SIG-M5 treated with dmso at 0.1 percent for 504 hours (cell line): ENCODE measurements at regions not wholly inside any gene's neighbourhood (a gene's known extent, or its start where the extent isn't known, plus 50 kb on each side); places are given as distances from the start of the nearest gene placed in this dataset.

Experiments
- DNase-seq: peaks from one replicate; lab custom pipeline; 2025; ENCODE audit not compliant: unreplicated experiment; lab: John Stamatoyannopoulos, UW

GRCh38 chr4:163621821-163622220 lies 127.3 kb downstream of the TMA16 start:
- no peak for DNase-seq

GRCh38 chr4:163622379-163623035 lies 128.0 kb downstream of the TMA16 start:
- DNase-seq = no peak

DNA sequence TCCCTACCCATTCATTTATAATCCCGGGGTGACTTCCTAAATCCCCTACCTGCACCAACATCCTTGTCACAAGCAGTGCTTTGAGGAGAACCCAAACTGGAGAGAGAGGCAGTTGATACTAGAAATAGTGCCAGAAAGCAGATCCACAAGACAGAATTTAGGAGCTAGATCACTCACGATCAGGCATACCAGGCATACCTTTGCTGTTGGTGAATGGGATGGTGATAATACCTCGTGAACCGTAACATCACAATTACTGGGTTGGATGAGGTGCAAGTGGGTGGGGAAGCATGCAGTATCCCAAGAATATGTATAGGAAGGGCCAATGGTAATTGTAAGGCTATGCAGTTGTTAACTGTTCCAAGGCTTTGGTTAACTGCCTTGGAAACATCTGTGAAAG lies 129.3 kb downstream of the TMA16 start:
- no peak for DNase-seq

GRCh38 chr4:163624727-163625126 lies 130.2 kb downstream of the TMA16 start:
- no peak for DNase-seq

GRCh38 chr4:163631288-163631687 lies 136.8 kb downstream of the TMA16 start:
- no peak for DNase-seq

DNA sequence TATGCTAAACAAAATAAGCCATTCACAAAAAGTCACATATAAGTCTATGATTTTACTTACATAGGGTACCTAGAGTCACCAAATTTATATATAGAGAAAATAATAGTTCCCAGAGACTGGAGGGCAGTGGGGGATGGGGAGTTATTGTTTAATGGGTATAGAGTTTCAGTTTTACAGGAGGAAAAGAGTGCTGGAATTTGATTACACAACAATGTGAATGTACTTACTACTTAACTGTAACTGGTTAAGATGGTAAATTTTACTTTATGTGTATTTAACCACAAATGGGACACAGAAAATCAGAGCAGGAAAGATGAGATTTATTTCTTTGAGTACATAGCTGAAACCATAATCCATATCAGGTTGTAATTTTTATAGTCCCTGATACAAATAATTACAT lies 144.4 kb downstream of the TMA16 start:
- no peak for DNase-seq

DNA sequence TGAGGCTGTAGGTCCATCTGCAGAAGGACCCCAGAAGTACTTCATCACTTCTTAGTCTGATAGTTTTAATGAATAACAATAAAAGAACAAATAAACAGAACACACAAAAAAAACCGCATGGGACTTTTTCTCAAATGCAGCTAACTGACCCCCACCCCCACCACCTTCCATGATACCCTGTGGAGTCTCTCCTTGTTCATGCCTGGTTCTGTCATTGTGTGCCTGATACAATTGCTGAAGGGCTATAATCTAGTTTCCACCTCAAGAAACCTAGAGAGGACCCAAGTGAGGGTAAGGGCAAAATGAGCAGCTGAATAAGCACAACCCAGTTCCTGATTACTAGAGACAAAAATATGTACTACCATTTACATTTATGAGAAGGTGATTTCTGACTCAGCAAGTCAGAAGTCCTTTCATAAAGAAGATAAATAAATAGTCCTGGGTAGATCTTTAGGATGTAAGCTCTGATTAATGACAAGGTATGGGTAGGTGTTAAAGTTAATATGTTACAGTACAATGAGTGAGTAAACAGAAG lies 155.1 kb downstream of the TMA16 start:
- DNase-seq = no peak

DNA sequence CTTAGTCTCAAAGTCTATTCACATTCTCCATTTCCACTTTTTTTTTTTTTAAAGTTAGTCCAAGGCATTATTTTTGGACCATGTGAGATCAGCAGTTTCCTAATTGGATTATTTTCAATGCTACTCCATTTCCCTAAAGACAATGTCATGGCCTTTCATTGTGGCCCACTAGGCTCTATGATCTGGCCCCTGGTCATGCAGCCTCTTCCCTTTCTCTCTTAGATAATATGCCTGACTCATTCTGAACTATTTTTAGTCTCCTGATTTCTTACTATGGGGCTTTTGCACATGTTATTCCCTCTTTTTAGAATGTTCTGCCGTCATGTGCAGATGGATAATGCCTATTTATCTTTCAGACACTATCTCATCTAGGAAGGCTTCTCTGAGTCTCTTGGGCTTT lies 157.3 kb downstream of the TMA16 start:
- no peak for DNase-seq

GRCh38 chr4:163654621-163655020 lies 160.1 kb downstream of the TMA16 start:
- no peak for DNase-seq

GRCh38 chr4:163660636-163661035 lies 166.1 kb downstream of the TMA16 start:
- no peak for DNase-seq

GRCh38 chr4:163662768-163663167 lies 168.3 kb downstream of the TMA16 start:
- no peak for DNase-seq

- DNase-seq = no peak
Measured at GRCh38 chr4:163663454-163664225, 169.2 kb downstream of the TMA16 start.

- DNase-seq = no peak
Measured at GRCh38 chr4:163665101-163665500, 170.6 kb downstream of the TMA16 start.

DNA sequence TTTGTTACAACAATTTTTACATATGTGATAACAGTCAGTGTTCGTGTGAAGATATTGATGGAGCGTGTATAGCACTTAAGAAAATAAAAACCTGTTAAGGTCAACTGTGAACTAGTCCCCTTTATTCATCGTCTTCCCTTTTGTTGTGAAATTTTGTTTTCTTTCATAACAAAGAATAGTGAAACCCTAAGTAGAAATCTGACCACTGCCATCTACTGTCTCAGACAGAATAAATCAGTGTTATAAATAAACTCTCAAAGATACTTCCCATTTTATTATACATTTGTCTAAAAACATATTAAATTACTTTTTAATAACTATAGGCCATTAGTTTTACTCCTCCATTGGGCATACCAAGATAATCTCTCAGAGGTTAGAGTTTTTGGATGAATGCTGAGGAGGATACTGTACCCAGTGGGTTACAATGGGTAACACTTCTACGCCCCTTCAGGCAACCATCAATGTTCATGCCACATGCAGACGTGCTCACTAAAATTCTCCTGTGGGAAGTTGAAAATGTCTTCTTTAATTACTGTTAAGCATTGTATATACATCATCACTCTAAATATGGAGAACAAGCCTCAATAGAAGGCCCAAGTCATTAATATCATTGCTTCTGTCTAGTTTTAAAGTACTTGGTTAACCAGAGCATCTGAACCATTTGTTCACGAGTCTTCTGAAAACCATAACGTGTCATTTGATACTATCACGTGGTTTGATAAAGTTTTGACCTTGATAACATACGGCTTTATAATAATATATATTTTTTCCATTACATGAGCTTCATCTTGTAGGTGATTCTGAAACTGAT lies 171.2 kb downstream of the TMA16 start:
- DNase-seq = no peak

DNA sequence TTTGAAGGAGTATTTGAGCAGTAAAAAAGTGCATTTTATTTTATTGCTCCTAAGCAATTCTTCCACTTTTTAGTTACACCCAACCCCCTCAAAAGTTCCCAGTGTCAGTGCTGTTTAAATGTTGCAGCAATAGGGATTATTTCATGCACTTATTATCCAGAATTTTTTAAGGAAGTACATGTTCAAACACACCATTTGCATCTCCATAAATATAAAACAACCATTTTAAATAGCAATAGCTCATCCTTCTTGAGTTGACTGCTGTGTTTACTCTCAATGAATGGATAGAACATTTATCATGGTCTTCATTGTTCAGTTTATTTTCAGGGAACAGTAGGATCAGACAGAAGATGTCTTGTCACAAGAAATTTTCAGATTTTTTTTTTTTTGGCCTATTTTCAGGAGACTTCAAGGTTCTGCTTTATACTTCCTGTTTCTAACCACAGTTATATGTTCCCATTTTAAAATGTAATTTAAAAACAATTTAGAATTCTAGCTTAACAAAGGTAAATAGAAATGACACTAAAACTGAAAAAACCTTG lies 171.9 kb downstream of the TMA16 start:
- peak; percentile 40 for DNase-seq

- no peak for DNase-seq
Measured at GRCh38 chr4:163672751-163673150, 178.3 kb downstream of the TMA16 start.

GRCh38 chr4:163673848-163674697 lies 179.6 kb downstream of the TMA16 start:
- DNase-seq = peak; percentile 28

GRCh38 chr4:163679189-163679588 lies 184.7 kb downstream of the TMA16 start:
- peak; percentile 15 for DNase-seq

- no peak for DNase-seq
Measured at GRCh38 chr4:163680386-163681098, 186.1 kb downstream of the TMA16 start.
